OCI-LY1 (cell line): ENCODE measurements at regions not wholly inside any gene's neighbourhood (a gene's known extent, or its start where the extent isn't known, plus 50 kb on each side); places are given as distances from the start of the nearest gene placed in this dataset.

Experiments used
- H2AFZ ChIP-seq: fragments of 200-600 bp; sonication (generic), shearing (Covaris generic); 2 replicates; pipeline ENCODE4 v1.6.0; 2014; ENCODE audit warnings: antibody characterized with exemption, mild to moderate bottlenecking, low read length
- H3F3A ChIP-seq: fragments of 200-600 bp; sonication (generic), shearing (Covaris generic); 2 replicates; pipeline ENCODE4 v1.6.0; 2014; ENCODE audit warnings: mild to moderate bottlenecking, antibody characterized with exemption, low read length, moderate library complexity; ENCODE audit not compliant: insufficient read depth
- H3K27ac ChIP-seq: fragments of 200-600 bp; sonication (generic); 2 replicates; pipeline ENCODE4 v1.5.1; 2014; ENCODE audit warnings: low read length, mixed run types, mild to moderate bottlenecking, low read depth; ENCODE audit not compliant: poor library complexity, severe bottlenecking
- H3K27me3 ChIP-seq: fragments of 200-600 bp; sonication (generic); 2 replicates; pipeline ENCODE4 v1.6.0; 2014; ENCODE audit warnings: antibody characterized with exemption, mild to moderate bottlenecking, low read length, moderate library complexity; ENCODE audit not compliant: insufficient read depth
- H3K36me3 ChIP-seq: fragments of 200-600 bp; sonication (generic); 2 replicates; pipeline ENCODE4 v1.6.1; 2014; ENCODE audit warnings: mild to moderate bottlenecking, antibody characterized with exemption, low read length, moderate library complexity, mixed read lengths; ENCODE audit not compliant: insufficient read depth
- H3K4me1 ChIP-seq: fragments of 200-600 bp; sonication (generic); 2 replicates; pipeline ENCODE4 v1.5.1; 2014; ENCODE audit warnings: mild to moderate bottlenecking, low read length, moderate library complexity; ENCODE audit not compliant: insufficient read depth, severe bottlenecking
- H3K4me2 ChIP-seq: fragments of 200-600 bp; sonication (generic), shearing (Covaris generic); 2 replicates; pipeline ENCODE4 v1.6.1; 2014; ENCODE audit warnings: low read length
- H3K4me3 ChIP-seq: fragments of 200-600 bp; sonication (generic); 2 replicates; pipeline ENCODE4 v1.5.1; 2014; ENCODE audit warnings: low read length, low read depth, mild to moderate bottlenecking, mixed read lengths; ENCODE audit not compliant: poor library complexity, severe bottlenecking
- H3K79me2 ChIP-seq: fragments of 200-600 bp; shearing (Covaris generic); 2 replicates; pipeline ENCODE4 v1.6.1; 2016; ENCODE audit warnings: mixed run types, low read length, mixed read lengths; ENCODE audit not compliant: insufficient read depth
- H3K9ac ChIP-seq: fragments of 200-600 bp; sonication (generic), shearing (Covaris generic); 2 replicates; pipeline ENCODE4 v1.6.1; 2014; ENCODE audit warnings: mild to moderate bottlenecking, low read length, mixed read lengths
- H3K9me2 ChIP-seq: fragments of 200-600 bp; sonication (generic), shearing (Covaris generic); 2 replicates; pipeline ENCODE4 v1.6.1; 2014; ENCODE audit warnings: low read depth, mild to moderate bottlenecking, low read length, mixed read lengths
- H3K9me3 ChIP-seq: fragments of 200-600 bp; shearing (Covaris generic); 2 replicates; pipeline ENCODE4 v1.6.1; 2014; ENCODE audit warnings: low read length, mixed read lengths
- H4K20me1 ChIP-seq: fragments of 200-600 bp; sonication (generic), shearing (Covaris generic); 2 replicates; pipeline ENCODE4 v1.6.0; 2016; ENCODE audit warnings: mild to moderate bottlenecking, low read length; ENCODE audit not compliant: insufficient read depth
- EZH2 ChIP-seq: fragments of 200-600 bp; sonication (generic), shearing (Covaris generic); IDR thresholded peaks from 2 replicates; pipeline ENCODE4 v1.8.0; 2017; ENCODE audit warnings: borderline replicate concordance, mixed run types, mild to moderate bottlenecking, antibody characterized with exemption, low read length, moderate library complexity, mixed read lengths
- TF ChIP-seq, protein P1 (sequence below): fragments of 200-600 bp; sonication (generic), shearing (Covaris generic); IDR thresholded peaks from 2 replicates; pipeline ENCODE4 v1.5.1; 2017; ENCODE audit warnings: mild to moderate bottlenecking, antibody characterized with exemption, low read length, moderate library complexity, mixed read lengths

DNA sequence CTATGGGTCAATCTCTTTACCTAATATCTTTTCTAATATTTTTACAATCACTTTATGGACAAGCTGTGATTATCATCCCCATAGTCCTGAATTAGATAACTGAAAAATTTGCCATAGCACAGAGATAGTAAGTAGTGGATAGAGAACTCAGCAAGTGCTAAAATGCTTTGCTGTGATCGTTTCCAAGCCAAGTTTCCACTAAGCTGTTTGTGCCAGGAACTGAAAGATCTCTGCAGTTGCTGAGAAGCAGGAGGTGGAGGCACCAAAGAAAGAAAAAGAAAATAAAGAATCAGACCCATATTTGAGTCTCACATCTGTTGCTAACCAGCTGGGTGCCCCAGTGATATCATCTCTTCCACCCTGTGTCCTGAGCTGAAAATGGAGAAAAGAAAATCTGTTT lies 605.6 kb upstream of the BOD1L1 start:
- no peaks in the 10 kb centered on the region for H3K36me3 ChIP-seq
- no peaks in the 10 kb centered on the region for H3K27me3 ChIP-seq
- TF ChIP-seq, protein P1, sequence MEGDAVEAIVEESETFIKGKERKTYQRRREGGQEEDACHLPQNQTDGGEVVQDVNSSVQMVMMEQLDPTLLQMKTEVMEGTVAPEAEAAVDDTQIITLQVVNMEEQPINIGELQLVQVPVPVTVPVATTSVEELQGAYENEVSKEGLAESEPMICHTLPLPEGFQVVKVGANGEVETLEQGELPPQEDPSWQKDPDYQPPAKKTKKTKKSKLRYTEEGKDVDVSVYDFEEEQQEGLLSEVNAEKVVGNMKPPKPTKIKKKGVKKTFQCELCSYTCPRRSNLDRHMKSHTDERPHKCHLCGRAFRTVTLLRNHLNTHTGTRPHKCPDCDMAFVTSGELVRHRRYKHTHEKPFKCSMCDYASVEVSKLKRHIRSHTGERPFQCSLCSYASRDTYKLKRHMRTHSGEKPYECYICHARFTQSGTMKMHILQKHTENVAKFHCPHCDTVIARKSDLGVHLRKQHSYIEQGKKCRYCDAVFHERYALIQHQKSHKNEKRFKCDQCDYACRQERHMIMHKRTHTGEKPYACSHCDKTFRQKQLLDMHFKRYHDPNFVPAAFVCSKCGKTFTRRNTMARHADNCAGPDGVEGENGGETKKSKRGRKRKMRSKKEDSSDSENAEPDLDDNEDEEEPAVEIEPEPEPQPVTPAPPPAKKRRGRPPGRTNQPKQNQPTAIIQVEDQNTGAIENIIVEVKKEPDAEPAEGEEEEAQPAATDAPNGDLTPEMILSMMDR = no peak
- no peak for TF ChIP-seq EZH2
- H3K4me3 ChIP-seq = no peak overlapping the region
- H3K9ac ChIP-seq = no peak overlapping the region
- no peaks in the 10 kb centered on the region for H3K9me3 ChIP-seq
- H4K20me1 ChIP-seq = no peaks in the 10 kb centered on the region
- no peaks in the 10 kb centered on the region for H3F3A ChIP-seq
- H3K9me2 ChIP-seq = no peaks in the 10 kb centered on the region
- H2AFZ ChIP-seq = no peak overlapping the region
- no peak overlapping the region for H3K27ac ChIP-seq
- no peaks in the 10 kb centered on the region for H3K79me2 ChIP-seq
- no peak overlapping the region for H3K4me2 ChIP-seq
- H3K4me1 ChIP-seq = no peaks in the 10 kb centered on the region

DNA sequence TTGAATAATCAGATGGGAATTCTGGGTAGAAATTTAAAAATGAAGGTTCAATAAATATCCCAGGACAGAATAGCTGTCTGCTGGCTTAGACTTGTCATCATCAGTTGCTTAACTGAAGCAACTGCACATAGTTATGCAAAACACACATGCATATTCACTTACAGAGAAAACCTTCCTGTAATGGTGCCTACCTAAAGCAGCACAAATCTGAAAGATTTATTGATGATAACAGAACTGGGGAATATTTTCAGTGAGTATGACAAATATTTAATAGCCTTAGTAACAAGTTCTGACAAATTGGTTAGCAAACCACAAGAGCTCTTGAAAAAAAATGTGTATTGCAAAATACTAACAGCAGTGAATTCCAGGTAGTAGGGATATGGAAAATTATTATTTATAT lies 606.8 kb upstream of the BOD1L1 start:
- H3K9me2 ChIP-seq = no peaks in the 10 kb centered on the region
- H3K4me1 ChIP-seq = no peaks in the 10 kb centered on the region
- H3K4me2 ChIP-seq = no peak overlapping the region
- H3K27me3 ChIP-seq = no peaks in the 10 kb centered on the region
- no peaks in the 10 kb centered on the region for H4K20me1 ChIP-seq
- H3K9ac ChIP-seq = no peak overlapping the region
- no peaks in the 10 kb centered on the region for H3K9me3 ChIP-seq
- H2AFZ ChIP-seq = no peak overlapping the region
- no peaks in the 10 kb centered on the region for H3K79me2 ChIP-seq
- no peaks in the 10 kb centered on the region for H3F3A ChIP-seq
- H3K36me3 ChIP-seq = no peaks in the 10 kb centered on the region
- H3K27ac ChIP-seq = no peak overlapping the region
- no peak overlapping the region for H3K4me3 ChIP-seq
- TF ChIP-seq, protein P1 = no peak
- no peak for TF ChIP-seq EZH2

DNA sequence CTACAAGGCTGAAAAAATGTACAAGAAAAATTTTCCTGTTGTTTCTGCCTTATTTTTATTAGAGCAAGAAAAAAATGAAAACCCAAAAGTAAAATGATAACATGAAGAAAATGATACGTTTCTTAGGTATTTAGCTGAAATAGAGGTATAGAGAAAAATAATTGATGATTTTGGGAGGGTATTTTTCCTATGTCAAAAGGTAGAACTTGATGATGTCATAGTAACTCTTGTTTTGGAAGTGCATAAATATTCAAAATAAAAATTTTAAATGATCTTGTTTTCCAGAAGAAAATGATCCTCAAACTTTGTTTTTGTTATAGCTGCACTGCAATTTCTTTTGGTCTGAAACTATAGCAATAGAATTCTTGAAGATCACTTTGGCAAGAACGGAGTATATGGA lies 608.8 kb upstream of the BOD1L1 start:
- no peaks in the 10 kb centered on the region for H3K4me1 ChIP-seq
- H3K4me2 ChIP-seq = no peak overlapping the region
- TF ChIP-seq, protein P1 = no peak
- no peak for TF ChIP-seq EZH2
- H3K36me3 ChIP-seq = no peaks in the 10 kb centered on the region
- H3K27ac ChIP-seq = no peak overlapping the region
- no peaks in the 10 kb centered on the region for H3K9me3 ChIP-seq
- no peaks in the 10 kb centered on the region for H3F3A ChIP-seq
- H3K9me2 ChIP-seq = no peaks in the 10 kb centered on the region
- no peak overlapping the region for H2AFZ ChIP-seq
- H3K27me3 ChIP-seq = no peaks in the 10 kb centered on the region
- no peak overlapping the region for H3K4me3 ChIP-seq
- no peaks in the 10 kb centered on the region for H3K79me2 ChIP-seq
- no peak overlapping the region for H3K9ac ChIP-seq
- no peaks in the 10 kb centered on the region for H4K20me1 ChIP-seq
